Erythroblast (primary cell): ENCODE measurements at regions not wholly inside any gene's neighbourhood (a gene's known extent, or its start where the extent isn't known, plus 50 kb on each side); places are given as distances from the start of the nearest gene placed in this dataset.

Experiments used
- GATA1 ChIP-seq: IDR thresholded peaks from 2 replicates; pipeline ENCODE4 v1.6.1; 2011; ENCODE audit warnings: low read depth, mild to moderate bottlenecking, control low read depth, low read length, moderate library complexity
- POLR2A ChIP-seq: IDR thresholded peaks from 2 replicates; pipeline ENCODE4 v1.6.1; 2011; ENCODE audit warnings: mild to moderate bottlenecking, low read length

GRCh38 chr1:208857465-208857864 lies 613.3 kb upstream of the PLXNA2 start:
- TF ChIP-seq POLR2A (no peak), GATA1 (no peak)
